PC-3 (cell line): ENCODE measurements at regions not wholly inside any gene's neighbourhood (a gene's known extent, or its start where the extent isn't known, plus 50 kb on each side); places are given as distances from the start of the nearest gene placed in this dataset.

Experiments used
- ATAC-seq: fragments of 200-7000 bp; cut with Tn5 transposase; 2 replicates; pipeline ENCODE4 v1.9.1; 2020; ENCODE audit warnings: mild to moderate bottlenecking, moderate library complexity
- BruUV-seq: library from RNA; stranded (reverse); fragments of 400-500 nt; replicated peaks from 2 replicates; lab custom pipeline; 2021; lab: Mats Ljungman, UMichigan
- CTCF ChIA-PET: fragments of 300-600 bp; sonication (Branson Sonifier 250); formaldehyde crosslinking; loops from one replicate; lab custom pipeline; 2022; ENCODE audit warnings: antibody characterized with exemption; lab: Charles Lee
- POLR2A ChIA-PET: fragments of 300-600 bp; sonication (Branson Sonifier 250); formaldehyde crosslinking; loops from one replicate; lab custom pipeline; 2022; ENCODE audit warnings: antibody characterized with exemption; ENCODE audit not compliant: unreplicated experiment; lab: Charles Lee
- DNase-seq: peaks from one replicate; pipeline ENCODE4 v3.0.0-alpha.2; 2015
- H2AFZ ChIP-seq: fragments of 300-600 bp; sonication (generic); 2 replicates; pipeline ENCODE4 v1.6.0; 2016; ENCODE audit warnings: antibody characterized with exemption, low read length
- H3F3A ChIP-seq: fragments of 300-600 bp; sonication (generic); one replicate; pipeline ENCODE4 v1.6.0; 2017; ENCODE audit warnings: antibody characterized with exemption, low read length, control low read depth, mild to moderate bottlenecking; ENCODE audit not compliant: unreplicated experiment
- H3K27ac ChIP-seq: fragments of 300-600 bp; sonication (generic); 2 replicates; pipeline ENCODE4 v1.5.1; 2016; ENCODE audit warnings: mild to moderate bottlenecking, low read length
- H3K27me3 ChIP-seq: fragments of 300-600 bp; sonication (generic); 2 replicates; pipeline ENCODE4 v1.6.1; 2016; ENCODE audit warnings: low read length, mixed read lengths
- H3K36me3 ChIP-seq: fragments of 300-600 bp; sonication (generic); 2 replicates; pipeline ENCODE4 v1.6.1; 2016; ENCODE audit warnings: low read depth, mixed run types, low read length, mixed read lengths
- H3K4me1 ChIP-seq: fragments of 300-600 bp; sonication (generic); 2 replicates; pipeline ENCODE4 v1.5.1; 2016; ENCODE audit warnings: low read length; ENCODE audit not compliant: insufficient read depth
- H3K4me2 ChIP-seq: fragments of 300-600 bp; sonication (generic); 2 replicates; pipeline ENCODE4 v1.6.0; 2016; ENCODE audit warnings: low read length
- H3K4me3 ChIP-seq: fragments of 300-600 bp; sonication (generic); 2 replicates; pipeline ENCODE4 v1.5.1; 2016; ENCODE audit warnings: mild to moderate bottlenecking, low read length, mixed read lengths
- H3K79me2 ChIP-seq: fragments of 300-600 bp; sonication (generic); 2 replicates; pipeline ENCODE4 v1.6.1; 2017; ENCODE audit warnings: low read length, mixed read lengths
- H3K9ac ChIP-seq: fragments of 300-600 bp; sonication (generic); 2 replicates; pipeline ENCODE4 v1.6.0; 2016; ENCODE audit warnings: mild to moderate bottlenecking, low read length
- H3K9me2 ChIP-seq: fragments of 300-600 bp; sonication (generic); replicated peaks from 2 replicates; pipeline ENCODE4 v1.6.1; 2016; ENCODE audit warnings: mixed run types, low read length, mixed read lengths
- H3K9me3 ChIP-seq: fragments of 300-600 bp; sonication (generic); 2 replicates; pipeline ENCODE4 v1.6.1; 2016; ENCODE audit warnings: low read length, mixed read lengths
- H4K20me1 ChIP-seq: fragments of 300-600 bp; sonication (generic); 2 replicates; pipeline ENCODE4 v1.6.1; 2016; ENCODE audit warnings: low read length, mixed read lengths
- CTCF ChIP-seq: fragments of 300-600 bp; sonication (generic); conservative IDR thresholded peaks from 2 replicates; pipeline ENCODE4 v1.5.1; 2017; ENCODE audit warnings: antibody characterized with exemption, low read depth, mild to moderate bottlenecking, low read length
- EZH2 ChIP-seq: fragments of 300-600 bp; sonication (generic); IDR thresholded peaks from one replicate; pipeline ENCODE4 v1.6.1; 2017; ENCODE audit warnings: antibody characterized with exemption, mild to moderate bottlenecking, low read length; ENCODE audit not compliant: unreplicated experiment
- EZH2phosphoT487 ChIP-seq: fragments of 300-600 bp; sonication (generic); IDR thresholded peaks from 2 replicates; pipeline ENCODE4 v1.6.1; 2018; ENCODE audit warnings: mild to moderate bottlenecking, antibody characterized with exemption, low read length, borderline replicate concordance
- intact Hi-C: fragments of 100-400 bp; cut with micrococcal nuclease; formaldehyde crosslinking; loops from 2 replicates; pipeline ENCODE4 v1.9.0; 2023

GRCh38 chr4:8682296-8682695 is 89.7 kb downstream of the CPZ start:
- Histone ChIP-seq H2AFZ (no peak overlapping the region), H3K79me2 (no peaks in the 10 kb centered on the region), H3K36me3 (no peaks in the 10 kb centered on the region), H3K27me3 (peaks cover 45% of the 10 kb centered on the region), H3K27ac (no peak overlapping the region), H3K9me2 (no peaks in the 10 kb centered on the region), H3K9ac (no peak overlapping the region), H3K4me1 (no peaks in the 10 kb centered on the region), H3F3A (no peaks in the 10 kb centered on the region), H3K4me3 (no peak overlapping the region), H3K4me2 (no peak overlapping the region), H4K20me1 (no peaks in the 10 kb centered on the region), H3K9me3 (no peaks in the 10 kb centered on the region)
- no TSS peak for BruUV-seq
- CTCF ChIA-PET: no interaction called here
- intact Hi-C loops: no loop called here
- TF ChIP-seq CTCF (no peak), EZH2phosphoT487 (no peak), EZH2 (no peak)
- no peak for DNase-seq
- ATAC-seq: no peak
- POLR2A ChIA-PET: no interaction called here

GRCh38 chr4:8681391-8681790 is 88.8 kb downstream of the CPZ start:
- no peaks in the 10 kb centered on the region for H3K9me2 ChIP-seq
- intact Hi-C loops: no loop called here
- no peak overlapping the region for H3K9ac ChIP-seq
- no peaks in the 10 kb centered on the region for H3K36me3 ChIP-seq
- POLR2A ChIA-PET: no interaction called here
- H4K20me1 ChIP-seq: no peaks in the 10 kb centered on the region
- H3K4me2 ChIP-seq: no peak overlapping the region
- no peaks in the 10 kb centered on the region for H3K79me2 ChIP-seq
- H3K4me3 ChIP-seq: no peak overlapping the region
- H3F3A ChIP-seq: no peaks in the 10 kb centered on the region
- DNase-seq (no peak), ATAC-seq (no peak)
- CTCF ChIA-PET: no interaction called here
- H3K4me1 ChIP-seq: no peaks in the 10 kb centered on the region
- H2AFZ ChIP-seq: no peak overlapping the region
- H3K27ac ChIP-seq: no peak overlapping the region
- TF ChIP-seq CTCF (no peak), EZH2 (no peak), EZH2phosphoT487 (no peak)
- peaks cover 45% of the 10 kb centered on the region for H3K27me3 ChIP-seq
- no peaks in the 10 kb centered on the region for H3K9me3 ChIP-seq
- no TSS peak for BruUV-seq

GRCh38 chr4:8679032-8679431 is 86.5 kb downstream of the CPZ start:
- Histone ChIP-seq H2AFZ (no peak overlapping the region), H3K4me3 (no peak overlapping the region), H3K4me1 (no peaks in the 10 kb centered on the region), H3K27me3 (peaks cover 49% of the 10 kb centered on the region), H3K9ac (no peak overlapping the region), H3K9me2 (no peaks in the 10 kb centered on the region), H3K79me2 (no peaks in the 10 kb centered on the region), H4K20me1 (no peaks in the 10 kb centered on the region), H3K9me3 (no peaks in the 10 kb centered on the region), H3K36me3 (no peaks in the 10 kb centered on the region), H3K4me2 (no peak overlapping the region), H3K27ac (no peak overlapping the region), H3F3A (no peaks in the 10 kb centered on the region)
- no peak for TF ChIP-seq CTCF
- no peak for TF ChIP-seq EZH2
- TF ChIP-seq EZH2phosphoT487: no peak
- POLR2A ChIA-PET: no interaction called here
- CTCF ChIA-PET: no interaction called here
- intact Hi-C loops: no loop called here
- no peak for DNase-seq
- ATAC-seq: no peak
- BruUV-seq: no TSS peak
